HG03066 (cell line): ENCODE measurements at regions not wholly inside any gene's neighbourhood (a gene's known extent, or its start where the extent isn't known, plus 50 kb on each side); places are given as distances from the start of the nearest gene placed in this dataset.

Source experiments
- ATAC-seq: cut with Tn5 transposase; IDR thresholded peaks from one replicate; pipeline ENCODE4 v1.9.1; 2021; ENCODE audit warnings: low read depth; ENCODE audit not compliant: unreplicated experiment

- no peak for ATAC-seq
These were observed 1888.7 kb upstream of the PIK3C3 start for GRCh38 chr18:40066368-40066767.

- no peak for ATAC-seq
These were observed 1891.5 kb upstream of the PIK3C3 start for GRCh38 chr18:40063488-40063887.

DNA sequence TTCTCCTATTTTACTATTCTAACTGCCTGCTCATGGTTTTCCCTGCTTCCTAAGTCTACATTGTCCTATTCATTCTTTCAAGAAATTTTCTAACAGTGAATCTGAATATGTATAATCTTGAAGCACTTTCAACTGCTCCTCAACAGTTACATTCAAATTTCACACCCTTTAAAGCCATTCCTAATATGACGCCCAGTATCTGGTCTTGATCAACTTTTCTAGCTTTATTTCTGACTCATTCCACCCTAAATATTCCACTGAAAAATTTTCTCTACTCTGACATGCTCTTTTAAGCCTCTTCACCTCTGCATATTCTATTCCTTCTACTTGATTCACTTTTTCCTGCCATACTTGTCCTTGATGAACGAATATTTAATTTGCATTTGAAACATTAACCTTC lies 1893.9 kb upstream of the PIK3C3 start:
- ATAC-seq = no peak

DNA sequence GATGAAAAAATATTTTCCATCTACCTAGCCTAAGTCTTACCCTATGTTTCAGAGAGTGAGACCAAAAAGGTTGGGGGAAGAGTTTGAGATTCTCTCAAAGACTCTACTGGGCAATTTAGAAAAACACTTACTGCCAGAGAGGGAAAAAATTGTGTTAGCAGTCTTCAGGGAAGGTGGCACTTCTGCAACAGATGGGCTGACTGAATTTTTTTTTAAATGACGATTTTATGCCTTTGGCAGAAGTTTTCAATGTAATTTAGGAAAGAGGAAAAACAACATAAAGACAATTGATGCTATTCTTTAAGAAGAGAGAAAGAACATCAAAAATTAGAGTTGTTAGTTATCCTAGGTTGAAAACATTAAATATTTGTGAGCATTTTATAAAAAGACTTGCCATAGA lies 1894.5 kb upstream of the PIK3C3 start:
- no peak for ATAC-seq

DNA sequence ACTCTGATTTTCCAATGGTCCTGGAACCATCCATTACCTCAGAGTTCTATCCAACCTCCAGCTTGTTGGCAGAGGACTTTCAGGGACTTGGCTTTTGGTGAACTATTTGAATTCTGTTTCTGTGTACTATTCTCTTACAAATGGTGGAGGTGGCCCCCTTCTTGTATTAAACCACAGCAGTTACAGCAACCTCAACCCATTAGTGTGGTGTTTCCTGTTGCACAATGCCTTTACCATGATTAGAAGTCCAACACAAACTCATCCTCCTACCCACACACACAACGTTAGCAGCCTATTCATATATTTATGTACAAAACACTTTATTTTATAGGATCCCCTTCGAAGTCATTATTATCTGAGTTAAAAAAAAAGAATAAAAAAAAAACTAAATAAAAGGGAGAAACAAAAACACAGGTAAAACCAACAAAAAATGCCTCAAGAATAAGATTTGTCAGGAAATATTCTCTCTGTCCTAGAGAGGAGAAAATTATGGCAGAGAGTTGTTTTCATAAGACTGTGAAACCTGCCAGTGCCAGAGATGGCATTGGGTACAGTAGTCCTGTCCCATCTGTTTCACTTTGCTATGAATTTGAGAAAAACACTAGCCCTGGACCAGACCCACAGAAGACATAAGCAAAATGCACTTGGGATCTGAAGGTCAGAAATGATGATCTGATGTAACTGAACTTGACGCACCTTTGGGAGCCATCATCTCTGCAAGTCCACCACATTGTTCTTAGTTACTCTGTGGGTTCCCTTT lies 1896.0 kb upstream of the PIK3C3 start:
- no peak for ATAC-seq

- no peak for ATAC-seq
These were observed 1898.8 kb upstream of the PIK3C3 start for GRCh38 chr18:40056079-40056692.

- ATAC-seq = no peak
These were observed 1899.8 kb upstream of the PIK3C3 start for GRCh38 chr18:40055262-40055661.

- no peak for ATAC-seq
These were observed 1905.3 kb upstream of the PIK3C3 start for GRCh38 chr18:40049716-40050115.

DNA sequence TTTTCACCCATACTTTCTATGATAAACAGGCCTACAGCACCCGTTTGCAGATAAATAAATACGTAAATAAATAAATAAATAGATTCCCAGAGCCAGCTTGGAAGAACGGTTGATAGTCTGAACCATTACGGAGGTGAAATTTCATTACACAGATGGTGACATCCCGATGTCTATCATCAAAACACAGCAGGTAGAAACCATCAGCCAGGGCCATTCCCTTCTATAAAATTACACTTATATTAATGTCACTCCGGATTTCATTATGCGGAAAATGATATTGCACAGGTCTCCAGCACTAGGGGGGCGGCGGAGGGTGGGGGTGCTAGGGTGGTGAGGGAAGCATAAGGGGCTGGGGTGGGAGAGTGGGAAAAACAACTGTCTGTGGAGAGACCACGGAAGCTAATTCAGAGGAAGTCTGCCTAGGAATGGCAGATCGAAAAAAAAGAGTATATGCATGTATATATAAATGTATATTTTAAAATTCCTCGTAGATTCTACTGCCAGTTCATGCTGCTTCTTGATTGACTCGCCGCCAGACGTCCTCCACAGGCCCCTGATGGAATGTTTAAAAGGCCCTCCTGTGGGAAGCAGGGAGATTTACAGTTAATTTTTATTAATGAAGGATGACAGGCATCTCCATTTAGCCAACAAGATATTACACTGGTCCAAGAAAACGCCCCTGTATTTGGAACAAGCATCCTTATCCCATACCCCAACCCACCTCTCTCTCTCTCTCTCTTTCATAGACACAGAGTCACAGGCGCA lies 1906.0 kb upstream of the PIK3C3 start:
- ATAC-seq = no peak

- ATAC-seq = no peak
These were observed 1906.8 kb upstream of the PIK3C3 start for GRCh38 chr18:40048253-40048652.

GRCh38 chr18:40046596-40046995 lies 1908.4 kb upstream of the PIK3C3 start:
- ATAC-seq = no peak

DNA sequence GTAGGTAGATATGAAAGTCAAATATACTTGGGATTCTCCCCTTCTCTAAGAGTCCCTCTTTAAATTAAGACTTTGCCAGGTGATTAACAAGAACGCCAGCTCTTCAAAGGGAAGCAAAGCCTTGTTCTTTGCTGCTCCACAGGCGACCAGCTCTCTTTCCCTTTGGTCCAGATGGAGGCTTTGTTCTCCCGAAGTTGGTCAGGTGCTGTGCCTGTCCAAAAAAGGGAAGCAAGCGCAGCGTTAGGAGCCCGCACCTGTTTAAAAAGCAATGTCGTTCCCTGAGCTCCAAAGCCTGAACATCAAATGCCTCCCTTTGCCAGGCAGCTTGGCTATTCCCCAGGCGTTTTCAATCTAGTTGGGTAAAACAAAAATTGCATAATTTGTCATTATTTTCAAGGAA lies 1913.1 kb upstream of the PIK3C3 start:
- no peak for ATAC-seq

DNA sequence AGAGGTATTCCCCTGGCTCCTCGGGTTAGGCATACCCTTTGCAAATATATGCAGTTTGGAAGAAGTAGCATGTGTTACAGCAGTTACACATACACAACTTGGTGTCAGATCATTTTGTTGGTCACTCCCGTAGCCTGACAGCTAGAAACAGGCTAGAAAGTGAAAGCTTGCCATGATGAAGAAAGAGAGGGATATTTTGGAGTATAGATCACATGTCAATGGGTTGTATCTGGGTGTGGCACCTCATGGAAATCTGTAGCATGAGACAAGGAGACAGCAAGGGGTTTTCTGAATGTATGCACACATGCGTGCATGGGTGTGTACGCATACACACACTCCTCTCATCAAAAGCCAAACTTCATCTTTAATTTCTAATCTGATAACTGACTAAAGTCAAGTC lies 1914.5 kb upstream of the PIK3C3 start:
- ATAC-seq = no peak

DNA sequence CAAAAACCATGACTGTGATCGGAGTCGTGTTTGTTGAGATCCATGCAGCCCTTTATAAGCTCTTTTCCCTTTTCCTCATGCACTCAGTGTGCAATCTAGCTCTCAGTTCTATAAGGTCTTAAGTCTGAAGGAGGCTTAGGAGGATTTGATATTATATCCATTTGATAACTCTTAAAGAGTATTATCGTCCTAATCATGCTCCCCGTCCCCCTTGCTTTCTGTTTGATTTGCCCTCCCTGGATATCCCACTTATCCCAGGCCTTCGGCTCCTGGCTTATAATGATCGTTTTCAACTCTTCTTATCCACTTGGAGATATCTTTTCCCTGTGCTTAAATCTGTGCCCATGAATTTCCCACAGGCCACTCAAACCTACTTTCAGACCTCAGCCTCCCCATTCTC lies 1917.7 kb upstream of the PIK3C3 start:
- ATAC-seq = no peak

- ATAC-seq = no peak
These were observed 1918.2 kb upstream of the PIK3C3 start for GRCh38 chr18:40036861-40037260.

DNA sequence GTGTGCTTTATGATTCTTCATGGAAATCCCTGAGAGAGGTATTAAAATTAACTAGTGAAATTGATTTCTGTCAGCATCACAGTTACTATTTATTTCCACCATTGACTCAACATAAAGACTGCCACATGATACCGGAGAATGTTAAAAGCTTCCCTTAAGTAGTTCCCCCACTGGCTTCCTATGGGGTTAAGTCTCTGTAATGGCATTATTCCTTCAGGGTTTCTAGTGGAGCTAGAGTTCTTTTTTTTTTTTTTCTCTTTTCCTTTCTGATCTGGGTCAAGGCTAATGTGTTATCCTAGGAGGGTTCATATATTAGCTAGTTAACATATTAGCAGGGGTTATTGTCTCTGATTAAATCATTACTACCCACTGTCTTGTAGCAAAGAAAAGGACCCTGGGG lies 1919.1 kb upstream of the PIK3C3 start:
- no peak for ATAC-seq

DNA sequence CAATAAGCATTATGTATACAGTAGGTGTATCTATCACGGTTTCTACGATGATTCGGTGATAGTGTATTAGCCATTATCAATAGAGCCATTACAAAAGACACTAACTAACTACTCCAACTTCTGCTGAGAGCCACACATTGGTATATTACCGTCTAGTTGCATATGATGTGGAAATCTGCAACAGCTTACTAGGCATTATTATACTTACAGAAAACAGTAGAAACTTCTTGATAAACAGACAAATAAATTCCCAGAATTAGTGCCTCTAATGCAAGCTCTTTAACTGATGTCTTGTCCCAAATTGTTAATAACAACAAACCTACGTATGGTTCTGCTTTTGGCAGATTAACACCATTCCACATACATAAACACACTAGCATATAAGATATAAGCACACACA lies 1923.0 kb upstream of the PIK3C3 start:
- ATAC-seq = no peak

DNA sequence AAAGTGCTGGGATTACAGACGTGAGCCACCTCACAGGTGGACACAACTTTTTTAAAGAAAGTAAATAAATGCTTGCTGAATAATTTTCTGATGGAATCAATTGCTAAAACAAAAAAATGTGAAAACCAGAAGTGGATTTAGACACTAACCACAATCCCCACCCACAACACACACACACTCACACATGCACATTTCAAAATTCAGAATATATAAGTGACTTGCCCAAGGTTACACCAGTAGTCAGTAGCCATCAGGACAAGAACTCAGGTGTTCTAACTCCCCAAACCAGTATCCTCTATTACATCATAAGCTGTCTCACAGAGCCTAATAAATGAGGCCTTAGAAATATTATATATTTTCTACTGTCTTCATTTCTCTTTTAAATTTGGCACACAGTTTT lies 1923.6 kb upstream of the PIK3C3 start:
- no peak for ATAC-seq

DNA sequence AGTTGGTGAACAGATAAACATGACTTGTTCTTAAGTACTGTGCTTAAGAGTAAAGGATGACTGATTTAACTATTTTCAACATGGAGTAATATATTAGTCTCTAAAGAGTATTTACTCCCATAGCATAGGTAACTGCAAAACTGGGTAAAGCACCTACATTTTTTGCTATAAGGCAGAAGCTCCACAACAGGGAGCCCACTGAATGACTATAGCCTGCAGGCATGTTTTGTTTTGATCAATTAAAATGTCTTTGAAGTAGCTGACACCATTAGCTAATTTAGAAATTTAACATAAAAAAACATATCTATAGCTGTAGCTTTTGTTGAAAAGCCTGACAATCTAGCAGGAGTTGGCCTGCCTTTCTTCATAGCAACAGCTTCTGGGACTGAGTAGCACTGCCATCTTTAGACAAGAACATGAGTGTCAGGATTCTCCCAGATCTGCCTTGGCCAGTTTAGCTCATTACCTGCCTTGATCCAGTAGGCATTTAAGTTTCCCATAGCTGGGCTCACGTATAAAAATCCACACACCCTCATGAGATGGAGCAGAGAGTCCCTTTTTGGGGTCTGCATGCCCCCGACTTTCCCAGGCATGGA lies 1935.1 kb upstream of the PIK3C3 start:
- ATAC-seq = no peak

- ATAC-seq = no peak
These were observed 1936.8 kb upstream of the PIK3C3 start for GRCh38 chr18:40018266-40018665.

DNA sequence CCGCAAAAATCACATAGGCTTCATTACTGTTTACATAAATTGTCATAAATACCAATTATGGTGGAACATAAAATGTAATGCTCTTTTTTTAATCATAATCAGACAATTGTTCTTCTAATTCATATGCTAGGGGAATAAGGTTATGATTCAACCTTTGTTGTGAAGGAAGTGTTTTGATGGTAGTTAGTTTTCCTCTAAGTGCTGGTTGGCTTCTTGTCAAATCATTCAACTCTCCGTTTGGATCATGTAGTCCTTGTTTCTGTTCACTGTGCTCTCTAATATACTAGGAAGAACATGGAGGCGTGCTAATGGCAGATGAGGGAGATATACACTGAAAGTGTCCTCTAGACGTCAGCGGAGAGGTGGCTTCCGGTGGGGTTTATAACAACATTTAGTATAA lies 1938.0 kb upstream of the PIK3C3 start:
- ATAC-seq = no peak
